Hepatocyte (in vitro differentiated cells): ENCODE measurements at regions not wholly inside any gene's neighbourhood (a gene's known extent, or its start where the extent isn't known, plus 50 kb on each side); places are given as distances from the start of the nearest gene placed in this dataset.

Source experiments
- EZH2phosphoT487 ChIP-seq: fragments of 200-600 bp; sonication (generic); IDR thresholded peaks from one replicate; pipeline ENCODE4 v1.6.1; 2018; ENCODE audit warnings: antibody characterized with exemption, mild to moderate bottlenecking, low read depth, moderate library complexity; ENCODE audit not compliant: unreplicated experiment, severe bottlenecking
- TF ChIP-seq, protein P1 (sequence below): fragments of 200-600 bp; sonication (generic); IDR thresholded peaks from 2 replicates; pipeline ENCODE4 v1.5.1; 2016; ENCODE audit warnings: antibody characterized with exemption, mild to moderate bottlenecking; ENCODE audit not compliant: poor library complexity

DNA sequence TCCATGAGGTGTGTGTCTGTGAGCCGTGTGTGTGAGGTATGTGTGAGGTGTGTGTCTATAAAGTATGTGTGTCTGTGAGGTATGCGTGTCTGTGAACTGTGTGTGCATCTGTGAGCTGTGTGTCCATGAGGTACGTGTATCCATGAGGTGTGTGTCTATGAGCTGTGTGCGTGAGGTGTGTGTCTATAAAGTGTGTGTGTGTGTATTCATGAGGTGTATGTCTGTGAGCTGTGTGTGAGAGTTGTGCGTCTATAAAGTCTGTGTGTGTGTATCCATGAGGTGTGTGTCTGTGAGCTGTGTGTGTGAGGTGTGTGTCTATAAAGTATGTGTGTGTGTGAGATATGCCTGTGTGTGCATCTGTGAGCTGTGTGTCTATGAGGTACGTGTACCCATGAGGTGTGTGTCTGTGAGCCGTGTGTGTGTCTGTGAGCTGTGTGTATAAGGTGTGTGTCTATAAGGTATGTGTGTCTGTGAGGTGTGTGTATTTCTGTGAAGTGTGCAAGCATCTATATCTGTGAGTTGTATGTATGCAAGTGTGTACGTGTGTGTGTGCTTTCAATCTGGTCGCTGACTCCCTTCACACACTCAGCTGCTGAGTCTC is 91.9 kb upstream of the FOXP4 start:
- TF ChIP-seq, protein P1, sequence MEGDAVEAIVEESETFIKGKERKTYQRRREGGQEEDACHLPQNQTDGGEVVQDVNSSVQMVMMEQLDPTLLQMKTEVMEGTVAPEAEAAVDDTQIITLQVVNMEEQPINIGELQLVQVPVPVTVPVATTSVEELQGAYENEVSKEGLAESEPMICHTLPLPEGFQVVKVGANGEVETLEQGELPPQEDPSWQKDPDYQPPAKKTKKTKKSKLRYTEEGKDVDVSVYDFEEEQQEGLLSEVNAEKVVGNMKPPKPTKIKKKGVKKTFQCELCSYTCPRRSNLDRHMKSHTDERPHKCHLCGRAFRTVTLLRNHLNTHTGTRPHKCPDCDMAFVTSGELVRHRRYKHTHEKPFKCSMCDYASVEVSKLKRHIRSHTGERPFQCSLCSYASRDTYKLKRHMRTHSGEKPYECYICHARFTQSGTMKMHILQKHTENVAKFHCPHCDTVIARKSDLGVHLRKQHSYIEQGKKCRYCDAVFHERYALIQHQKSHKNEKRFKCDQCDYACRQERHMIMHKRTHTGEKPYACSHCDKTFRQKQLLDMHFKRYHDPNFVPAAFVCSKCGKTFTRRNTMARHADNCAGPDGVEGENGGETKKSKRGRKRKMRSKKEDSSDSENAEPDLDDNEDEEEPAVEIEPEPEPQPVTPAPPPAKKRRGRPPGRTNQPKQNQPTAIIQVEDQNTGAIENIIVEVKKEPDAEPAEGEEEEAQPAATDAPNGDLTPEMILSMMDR, result no peak
- no peak for TF ChIP-seq EZH2phosphoT487
